ENCODE measurements at regions not wholly inside any gene's neighbourhood (a gene's known extent, or its start where the extent isn't known, plus 50 kb on each side); places are given as distances from the start of the nearest gene placed in this dataset.

- Histone ChIP-seq H3K4me1 (no peaks in the 10 kb centered on the region), H3K27ac (no peak overlapping the region), H3K36me3 (no peaks in the 10 kb centered on the region), H3K9me3 (no peaks in the 10 kb centered on the region), H3K27me3 (no peaks in the 10 kb centered on the region), H3K4me3 (no peak overlapping the region), H3K9ac (ENCODE audit: low read depth in 2 of 2, low read length in 2 of 2) (no peak overlapping the region)
- intact Hi-C loops (cut with DNase I) = no loop called here
- TF ChIP-seq CTCF (IDR thresholded peaks at IDR 0.05) = no peak
- no peak for DNase-seq
Observed at GRCh38 chr9:29714860-29715259, 2141.6 kb upstream of the C9orf72 start.

GRCh38 chr9:29717631-29718030, 2144.3 kb upstream of the C9orf72 start:
- Histone ChIP-seq H3K27me3 (no peaks in the 10 kb centered on the region), H3K4me1 (no peaks in the 10 kb centered on the region), H3K9me3 (no peaks in the 10 kb centered on the region), H3K36me3 (no peaks in the 10 kb centered on the region), H3K9ac (ENCODE audit: low read depth in 2 of 2, low read length in 2 of 2) (no peak overlapping the region), H3K27ac (no peak overlapping the region), H3K4me3 (no peak overlapping the region)
- DNase-seq = no peak
- TF ChIP-seq CTCF (IDR thresholded peaks at IDR 0.05) = no peak
- intact Hi-C loops (cut with DNase I) = no loop called here

GRCh38 chr9:29730163-29730562, 2156.9 kb upstream of the C9orf72 start:
- H3K9me3 ChIP-seq = no peaks in the 10 kb centered on the region
- no peak for TF ChIP-seq CTCF (IDR thresholded peaks at IDR 0.05)
- no peak overlapping the region for H3K9ac ChIP-seq (ENCODE audit: low read depth in 2 of 2, low read length in 2 of 2)
- DNase-seq = no peak
- H3K4me3 ChIP-seq = no peak overlapping the region
- intact Hi-C loops (cut with DNase I) = no loop called here
- no peaks in the 10 kb centered on the region for H3K36me3 ChIP-seq
- H3K27me3 ChIP-seq = no peaks in the 10 kb centered on the region
- no peaks in the 10 kb centered on the region for H3K4me1 ChIP-seq
- no peak overlapping the region for H3K27ac ChIP-seq

- no peak for TF ChIP-seq CTCF (IDR thresholded peaks at IDR 0.05)
- Histone ChIP-seq H3K27ac (no peak overlapping the region), H3K9ac (ENCODE audit: low read depth in 2 of 2, low read length in 2 of 2) (no peak overlapping the region), H3K4me3 (no peak overlapping the region), H3K4me1 (no peaks in the 10 kb centered on the region), H3K36me3 (no peaks in the 10 kb centered on the region), H3K27me3 (no peaks in the 10 kb centered on the region), H3K9me3 (no peaks in the 10 kb centered on the region)
- intact Hi-C loops (cut with DNase I) = no loop called here
- DNase-seq = no peak
Observed at GRCh38 chr9:29740518-29740917, 2167.2 kb upstream of the C9orf72 start.

- no peaks in the 10 kb centered on the region for H3K9me3 ChIP-seq
- H3K4me3 ChIP-seq = no peak overlapping the region
- no peak overlapping the region for H3K27ac ChIP-seq
- TF ChIP-seq CTCF (IDR thresholded peaks at IDR 0.05) = no peak
- no peak overlapping the region for H3K9ac ChIP-seq (ENCODE audit: low read depth in 2 of 2, low read length in 2 of 2)
- H3K36me3 ChIP-seq = no peaks in the 10 kb centered on the region
- no peaks in the 10 kb centered on the region for H3K4me1 ChIP-seq
- intact Hi-C loops (cut with DNase I) = no loop called here
- H3K27me3 ChIP-seq = no peaks in the 10 kb centered on the region
- DNase-seq = no peak
Observed at GRCh38 chr9:29741169-29741568, 2167.9 kb upstream of the C9orf72 start.

GRCh38 chr9:29750062-29750461, 2176.8 kb upstream of the C9orf72 start:
- Histone ChIP-seq H3K9ac (ENCODE audit: low read depth in 2 of 2, low read length in 2 of 2) (no peak overlapping the region), H3K36me3 (no peaks in the 10 kb centered on the region), H3K9me3 (no peaks in the 10 kb centered on the region), H3K27me3 (no peaks in the 10 kb centered on the region), H3K4me1 (no peaks in the 10 kb centered on the region), H3K27ac (no peak overlapping the region), H3K4me3 (no peak overlapping the region)
- intact Hi-C loops (cut with DNase I) = no loop called here
- DNase-seq = no peak
- TF ChIP-seq CTCF (IDR thresholded peaks at IDR 0.05) = no peak
